ENCODE measurements at regions not wholly inside any gene's neighbourhood (a gene's known extent, or its start where the extent isn't known, plus 50 kb on each side); places are given as distances from the start of the nearest gene placed in this dataset.

GRCh38 chr6:120857422-120857821 lies 476.9 kb downstream of the TBC1D32 start:
- WGBS (ENCODE audit: low lambda C conversion rate) = 3% methylated on average over 3 of the region's 3 CpGs
- H2AFZ ChIP-seq (ENCODE audit: low read depth) = no peak overlapping the region

GRCh38 chr6:120854583-120854982 lies 479.7 kb downstream of the TBC1D32 start:
- H3K9me2 ChIP-seq = no peaks in the 10 kb centered on the region
- no peaks in the 10 kb centered on the region for H3K27me3 ChIP-seq (ENCODE audit: insufficient read depth)
- no peak overlapping the region for H3K9ac ChIP-seq
- H3K4me3 ChIP-seq (ENCODE audit: low read depth in 2 of 2, low read length in 1 of 2) = no peak overlapping the region
- H3F3A ChIP-seq (replicated peaks; ENCODE audit: insufficient read depth) = no peaks in the 10 kb centered on the region
- ChIA-PET POLR2A (no interaction called here), CTCF (interaction anchor here (1.0 kb wide), 1 partner anchor 12 kb away, joined by 3 read pairs; no protein-coding TSS in a partner anchor)
- no peaks in the 10 kb centered on the region for H4K20me1 ChIP-seq (ENCODE audit: insufficient read depth)
- no peaks in the 10 kb centered on the region for H3K79me2 ChIP-seq (ENCODE audit: insufficient read depth)
- no peak overlapping the region for H3K4me2 ChIP-seq
- no peak for DNase-seq
- H2AFZ ChIP-seq (ENCODE audit: low read depth) = no peak overlapping the region
- H3K27ac ChIP-seq (ENCODE audit: low read depth in 2 of 2, low read length in 1 of 2) = no peak overlapping the region
- no peak for TF ChIP-seq GABPA (IDR thresholded peaks at IDR 0.05; ENCODE audit: low read depth)
- H3K4me1 ChIP-seq (ENCODE audit: control insufficient read depth in 1 of 2, insufficient read depth in 2 of 2, low read depth in 1 of 2, low read length in 1 of 2) = no peaks in the 10 kb centered on the region
- H3K9me3 ChIP-seq = no peaks in the 10 kb centered on the region
- no peaks in the 10 kb centered on the region for H3K36me3 ChIP-seq (replicated peaks in 1 of 2; ENCODE audit: control insufficient read depth in 1 of 2, insufficient read depth in 2 of 2, low read length in 1 of 2)

More at GRCh38 chr6:120857422-120857821, 476.9 kb downstream of the TBC1D32 start:
- Histone ChIP-seq H3F3A (replicated peaks; ENCODE audit: insufficient read depth) (no peaks in the 10 kb centered on the region), H3K4me1 (ENCODE audit: control insufficient read depth in 1 of 2, insufficient read depth in 2 of 2, low read depth in 1 of 2, low read length in 1 of 2) (no peaks in the 10 kb centered on the region), H3K27ac (ENCODE audit: low read depth in 2 of 2, low read length in 1 of 2) (no peak overlapping the region), H4K20me1 (ENCODE audit: insufficient read depth) (no peaks in the 10 kb centered on the region), H3K9me3 (no peaks in the 10 kb centered on the region), H3K79me2 (ENCODE audit: insufficient read depth) (no peaks in the 10 kb centered on the region), H3K9ac (no peak overlapping the region), H3K9me2 (no peaks in the 10 kb centered on the region), H3K27me3 (ENCODE audit: insufficient read depth) (no peaks in the 10 kb centered on the region), H3K4me3 (ENCODE audit: low read depth in 2 of 2, low read length in 1 of 2) (no peak overlapping the region), H3K36me3 (replicated peaks in 1 of 2; ENCODE audit: control insufficient read depth in 1 of 2, insufficient read depth in 2 of 2, low read length in 1 of 2) (no peaks in the 10 kb centered on the region), H3K4me2 (no peak overlapping the region)
- TF ChIP-seq CTCF (IDR thresholded peaks at IDR 0.05) (no peak), ZBTB33 (IDR thresholded peaks at IDR 0.05; ENCODE audit: borderline replicate concordance, low read depth) (no peak), YY1 (IDR thresholded peaks at IDR 0.05; ENCODE audit: low read depth) (no peak)
- POLR2A ChIA-PET = no interaction called here
- CTCF ChIA-PET = no interaction called here
- no peak for DNase-seq

- no peak for DNase-seq
- WGBS (ENCODE audit: low lambda C conversion rate) = 9% methylated on average over 2 of the region's 2 CpGs
- Histone ChIP-seq H2AFZ (ENCODE audit: low read depth) (no peak overlapping the region), H3K27me3 (ENCODE audit: insufficient read depth) (no peaks in the 10 kb centered on the region), H3K4me1 (ENCODE audit: control insufficient read depth in 1 of 2, insufficient read depth in 2 of 2, low read depth in 1 of 2, low read length in 1 of 2) (no peaks in the 10 kb centered on the region), H3K4me3 (ENCODE audit: low read depth in 2 of 2, low read length in 1 of 2) (no peak overlapping the region), H3K9ac (no peak overlapping the region), H3K27ac (ENCODE audit: low read depth in 2 of 2, low read length in 1 of 2) (no peak overlapping the region), H3K79me2 (ENCODE audit: insufficient read depth) (no peaks in the 10 kb centered on the region), H3K36me3 (replicated peaks in 1 of 2; ENCODE audit: control insufficient read depth in 1 of 2, insufficient read depth in 2 of 2, low read length in 1 of 2) (no peaks in the 10 kb centered on the region), H3F3A (replicated peaks; ENCODE audit: insufficient read depth) (no peaks in the 10 kb centered on the region), H3K4me2 (no peak overlapping the region), H3K9me2 (no peaks in the 10 kb centered on the region), H4K20me1 (ENCODE audit: insufficient read depth) (no peaks in the 10 kb centered on the region), H3K9me3 (no peaks in the 10 kb centered on the region)
- ChIA-PET POLR2A (no interaction called here), CTCF (interaction anchor here (0.8 kb wide), 1 partner anchor 547 kb away, joined by 3 read pairs; no protein-coding TSS in a partner anchor)
- no peak for TF ChIP-seq IRF3 (IDR thresholded peaks at IDR 0.05; ENCODE audit: low read depth, low read length)
- TF ChIP-seq ELF1 (IDR thresholded peaks at IDR 0.05) = no peak
- TF ChIP-seq SMC3 (IDR thresholded peaks at IDR 0.05; ENCODE audit: low read depth, low read length) = no peak
- no peak for TF ChIP-seq TEAD4 (IDR thresholded peaks at IDR 0.05; ENCODE audit: borderline replicate concordance, insufficient read depth)
- no peak for TF ChIP-seq POLR2AphosphoS5 (IDR thresholded peaks at IDR 0.05; ENCODE audit: low read depth, low read length)
- TF ChIP-seq JUND (IDR thresholded peaks at IDR 0.05) = no peak
- TF ChIP-seq FOSL2 (IDR thresholded peaks at IDR 0.05; ENCODE audit: borderline replicate concordance, low read depth) = no peak
- TF ChIP-seq EZH2phosphoT487 (IDR thresholded peaks at IDR 0.05; ENCODE audit: borderline replicate concordance, low read depth) = no peak
- no peak for TF ChIP-seq FOXM1 (IDR thresholded peaks at IDR 0.05; ENCODE audit: low read depth)
- TF ChIP-seq SIN3A (IDR thresholded peaks at IDR 0.05; ENCODE audit: borderline replicate concordance, low read depth, low read length) = no peak
- no peak for TF ChIP-seq FOXJ3 (CRISPR knock-in tag; IDR thresholded peaks at IDR 0.05)
- no peak for TF ChIP-seq GABPA (IDR thresholded peaks at IDR 0.05; ENCODE audit: low read depth)
- no peak for TF ChIP-seq MEF2A (IDR thresholded peaks at IDR 0.05; ENCODE audit: borderline replicate concordance, low read depth)
- TF ChIP-seq RCOR1 (IDR thresholded peaks at IDR 0.05; ENCODE audit: low read length) = no peak
These were observed 480.8 kb downstream of the TBC1D32 start for GRCh38 chr6:120853489-120853888.
